PC-3 (cell line): ENCODE measurements at regions not wholly inside any gene's neighbourhood (a gene's known extent, or its start where the extent isn't known, plus 50 kb on each side); places are given as distances from the start of the nearest gene placed in this dataset.
"Not testable (repeated sequence)": the region's sequence is repeated elsewhere in the genome, so short reads cannot be mapped to it uniquely, and the experiment has no call there.

Source experiments
- ATAC-seq: fragments of 200-7000 bp; cut with Tn5 transposase; 2 replicates; pipeline ENCODE4 v1.9.1; 2020; ENCODE audit warnings: mild to moderate bottlenecking, moderate library complexity
- BruUV-seq: library from RNA; stranded (reverse); fragments of 400-500 nt; replicated peaks from 2 replicates; lab custom pipeline; 2021; lab: Mats Ljungman, UMichigan
- CTCF ChIA-PET: fragments of 300-600 bp; sonication (Branson Sonifier 250); formaldehyde crosslinking; loops from one replicate; lab custom pipeline; 2022; ENCODE audit warnings: antibody characterized with exemption; lab: Charles Lee
- POLR2A ChIA-PET: fragments of 300-600 bp; sonication (Branson Sonifier 250); formaldehyde crosslinking; loops from one replicate; lab custom pipeline; 2022; ENCODE audit warnings: antibody characterized with exemption; ENCODE audit not compliant: unreplicated experiment; lab: Charles Lee
- DNase-seq: peaks from one replicate; pipeline ENCODE4 v3.0.0-alpha.2; 2015
- H2AFZ ChIP-seq: fragments of 300-600 bp; sonication (generic); 2 replicates; pipeline ENCODE4 v1.6.0; 2016; ENCODE audit warnings: antibody characterized with exemption, low read length
- H3F3A ChIP-seq: fragments of 300-600 bp; sonication (generic); one replicate; pipeline ENCODE4 v1.6.0; 2017; ENCODE audit warnings: antibody characterized with exemption, low read length, control low read depth, mild to moderate bottlenecking; ENCODE audit not compliant: unreplicated experiment
- H3K27ac ChIP-seq: fragments of 300-600 bp; sonication (generic); 2 replicates; pipeline ENCODE4 v1.5.1; 2016; ENCODE audit warnings: mild to moderate bottlenecking, low read length
- H3K27me3 ChIP-seq: fragments of 300-600 bp; sonication (generic); 2 replicates; pipeline ENCODE4 v1.6.1; 2016; ENCODE audit warnings: low read length, mixed read lengths
- H3K36me3 ChIP-seq: fragments of 300-600 bp; sonication (generic); 2 replicates; pipeline ENCODE4 v1.6.1; 2016; ENCODE audit warnings: low read depth, mixed run types, low read length, mixed read lengths
- H3K4me1 ChIP-seq: fragments of 300-600 bp; sonication (generic); 2 replicates; pipeline ENCODE4 v1.5.1; 2016; ENCODE audit warnings: low read length; ENCODE audit not compliant: insufficient read depth
- H3K4me2 ChIP-seq: fragments of 300-600 bp; sonication (generic); 2 replicates; pipeline ENCODE4 v1.6.0; 2016; ENCODE audit warnings: low read length
- H3K4me3 ChIP-seq: fragments of 300-600 bp; sonication (generic); 2 replicates; pipeline ENCODE4 v1.5.1; 2016; ENCODE audit warnings: mild to moderate bottlenecking, low read length, mixed read lengths
- H3K79me2 ChIP-seq: fragments of 300-600 bp; sonication (generic); 2 replicates; pipeline ENCODE4 v1.6.1; 2017; ENCODE audit warnings: low read length, mixed read lengths
- H3K9ac ChIP-seq: fragments of 300-600 bp; sonication (generic); 2 replicates; pipeline ENCODE4 v1.6.0; 2016; ENCODE audit warnings: mild to moderate bottlenecking, low read length
- H3K9me2 ChIP-seq: fragments of 300-600 bp; sonication (generic); replicated peaks from 2 replicates; pipeline ENCODE4 v1.6.1; 2016; ENCODE audit warnings: mixed run types, low read length, mixed read lengths
- H3K9me3 ChIP-seq: fragments of 300-600 bp; sonication (generic); 2 replicates; pipeline ENCODE4 v1.6.1; 2016; ENCODE audit warnings: low read length, mixed read lengths
- H4K20me1 ChIP-seq: fragments of 300-600 bp; sonication (generic); 2 replicates; pipeline ENCODE4 v1.6.1; 2016; ENCODE audit warnings: low read length, mixed read lengths
- CTCF ChIP-seq: fragments of 300-600 bp; sonication (generic); conservative IDR thresholded peaks from 2 replicates; pipeline ENCODE4 v1.5.1; 2017; ENCODE audit warnings: antibody characterized with exemption, low read depth, mild to moderate bottlenecking, low read length
- EZH2 ChIP-seq: fragments of 300-600 bp; sonication (generic); IDR thresholded peaks from one replicate; pipeline ENCODE4 v1.6.1; 2017; ENCODE audit warnings: antibody characterized with exemption, mild to moderate bottlenecking, low read length; ENCODE audit not compliant: unreplicated experiment
- EZH2phosphoT487 ChIP-seq: fragments of 300-600 bp; sonication (generic); IDR thresholded peaks from 2 replicates; pipeline ENCODE4 v1.6.1; 2018; ENCODE audit warnings: mild to moderate bottlenecking, antibody characterized with exemption, low read length, borderline replicate concordance
- intact Hi-C: fragments of 100-400 bp; cut with micrococcal nuclease; formaldehyde crosslinking; loops from 2 replicates; pipeline ENCODE4 v1.9.0; 2023

GRCh38 chr2:7693246-7694075 lies 776.2 kb downstream of the RNF144A start:
- H3K36me3 ChIP-seq = no peaks in the 10 kb centered on the region
- peak overlapping the region; percentile 46 for H3K27ac ChIP-seq
- TF ChIP-seq EZH2 (no peak), CTCF (no peak), EZH2phosphoT487 (no peak)
- H3K9ac ChIP-seq = no peak overlapping the region
- BruUV-seq = no TSS peak
- no peak overlapping the region for H2AFZ ChIP-seq
- H3K4me2 ChIP-seq = no peak overlapping the region
- no peaks in the 10 kb centered on the region for H3K9me3 ChIP-seq
- no peaks in the 10 kb centered on the region for H4K20me1 ChIP-seq
- intact Hi-C loops = no loop called here
- H3K4me1 ChIP-seq = peaks cover 21% of the 10 kb centered on the region
- ChIA-PET POLR2A (no interaction called here), CTCF (no interaction called here)
- H3K79me2 ChIP-seq = no peaks in the 10 kb centered on the region
- DNase-seq (no peak), ATAC-seq (no peak)
- no peaks in the 10 kb centered on the region for H3K9me2 ChIP-seq
- H3K27me3 ChIP-seq = no peaks in the 10 kb centered on the region
- H3F3A ChIP-seq = no peaks in the 10 kb centered on the region
- no peak overlapping the region for H3K4me3 ChIP-seq

GRCh38 chr2:7694076-7694985 lies 777.1 kb downstream of the RNF144A start:
- Histone ChIP-seq H3F3A (no peaks in the 10 kb centered on the region), H3K79me2 (no peaks in the 10 kb centered on the region), H3K9ac (no peak overlapping the region), H3K9me2 (no peaks in the 10 kb centered on the region), H3K27me3 (no peaks in the 10 kb centered on the region), H3K4me1 (peaks cover 15% of the 10 kb centered on the region), H3K4me3 (no peak overlapping the region), H3K4me2 (no peak overlapping the region), H2AFZ (no peak overlapping the region), H4K20me1 (no peaks in the 10 kb centered on the region), H3K27ac (no peak overlapping the region), H3K9me3 (no peaks in the 10 kb centered on the region), H3K36me3 (no peaks in the 10 kb centered on the region)
- BruUV-seq = no TSS peak
- DNase-seq (no peak), ATAC-seq (no peak)
- CTCF ChIA-PET = no interaction called here
- intact Hi-C loops = no loop called here
- POLR2A ChIA-PET = no interaction called here
- TF ChIP-seq EZH2phosphoT487 = no peak
- TF ChIP-seq CTCF = no peak
- TF ChIP-seq EZH2 = no peak

GRCh38 chr2:7696556-7696955 lies 779.3 kb downstream of the RNF144A start:
- ATAC-seq, POLR2A ChIA-PET, H3K4me3 ChIP-seq, DNase-seq, H3K36me3 ChIP-seq, H3K9ac ChIP-seq, H3K9me3 ChIP-seq, intact Hi-C loops, H4K20me1 ChIP-seq, CTCF ChIA-PET, H3K27ac ChIP-seq, H3K4me2 ChIP-seq, BruUV-seq, H2AFZ ChIP-seq, H3K79me2 ChIP-seq, H3F3A ChIP-seq, H3K27me3 ChIP-seq, H3K9me2 ChIP-seq: not testable (repeated sequence)
- H3K4me1 ChIP-seq = peaks cover 17% of the 10 kb centered on the region
